H1 (cell line): ENCODE measurements at regions not wholly inside any gene's neighbourhood (a gene's known extent, or its start where the extent isn't known, plus 50 kb on each side); places are given as distances from the start of the nearest gene placed in this dataset.

ENCODE experiments used
- CTCF ChIA-PET: fragments of 300-600 bp; sonication (Branson Sonifier 250); formaldehyde crosslinking; loops from one replicate; lab custom pipeline; 2021; ENCODE audit not compliant: partially characterized antibody; lab: Charles Lee
- POLR2A ChIA-PET: fragments of 300-600 bp; sonication (Branson Sonifier 250); formaldehyde crosslinking; loops from one replicate; lab custom pipeline; 2021; ENCODE audit warnings: inconsistent platforms; ENCODE audit not compliant: partially characterized antibody; lab: Charles Lee
- DNase-seq, 2 experiments: peaks; one replicate each; pipeline versions ENCODE4 v3.0.0 to v3.0.0-alpha.2; 2010 to 2022; ENCODE audit warnings: low spot score in 2 of 2, low read depth in 1 of 2, mixed read lengths in 1 of 2
- FAIRE-seq: peaks from 2 replicates; lab custom pipeline; 2011; peaks lifted over from hg19 to GRCh38; lab: Jason Lieb, UNC
- H2AFZ ChIP-seq: 2 replicates; pipeline ENCODE4 v1.8.1; 2012; ENCODE audit warnings: low read length, inconsistent platforms
- H2AK5ac ChIP-seq: 2 replicates; pipeline ENCODE4 v1.6.1; 2013; ENCODE audit warnings: low read depth, low read length
- H2BK120ac ChIP-seq: replicated peaks from 2 replicates; pipeline ENCODE3; 2013; ENCODE audit warnings: low read depth, low read length, inconsistent platforms
- H2BK12ac ChIP-seq: 2 replicates; pipeline ENCODE4 v1.6.1; 2013; ENCODE audit warnings: low read depth, low read length
- H2BK15ac ChIP-seq: 2 replicates; pipeline ENCODE4 v1.6.1; 2013; ENCODE audit warnings: low read length
- H2BK20ac ChIP-seq: 2 replicates; pipeline ENCODE4 v1.6.1; 2013; ENCODE audit warnings: low read length
- H2BK5ac ChIP-seq: 2 replicates; pipeline ENCODE4 v1.6.1; 2013; ENCODE audit warnings: low read depth, low read length
- H3K14ac ChIP-seq: 2 replicates; pipeline ENCODE4 v1.6.1; 2013; ENCODE audit warnings: inconsistent platforms; ENCODE audit not compliant: insufficient read length
- H3K18ac ChIP-seq: 2 replicates; pipeline ENCODE4 v1.6.1; 2013; ENCODE audit warnings: low read length; ENCODE audit errors: extremely low read depth
- H3K23ac ChIP-seq: 2 replicates; pipeline ENCODE4 v1.6.1; 2013; ENCODE audit warnings: inconsistent platforms; ENCODE audit not compliant: insufficient read length
- H3K23me2 ChIP-seq: 2 replicates; pipeline ENCODE4 v1.6.1; 2013; ENCODE audit warnings: low read depth, low read length
- H3K27ac ChIP-seq: 2 replicates; pipeline ENCODE4 v1.6.1; 2011; ENCODE audit warnings: low read depth, low read length, inconsistent platforms
- H3K27me3 ChIP-seq, 4 experiments: replicated peaks in 1 of 4; 1 replicate in 1 of 4; 2 replicates in 3 of 4; pipeline versions ENCODE4 v1.6.1 to v1.8.1; 2011 to 2013; ENCODE audit warnings: low read length in 3 of 4, mild to moderate bottlenecking in 3 of 4, inconsistent platforms in 2 of 4, mixed read lengths in 2 of 4, moderate library complexity in 1 of 4; ENCODE audit not compliant: control insufficient read depth in 3 of 4, insufficient read depth in 3 of 4; ENCODE audit errors: extremely low read depth in 1 of 4
- H3K36me3 ChIP-seq, 4 experiments: 2 replicates each; pipeline versions ENCODE4 v1.6.1 to v1.8.1; 2011 to 2013; ENCODE audit warnings: mild to moderate bottlenecking in 4 of 4, low read length in 3 of 4, moderate library complexity in 2 of 4, control low read depth in 1 of 4, inconsistent platforms in 1 of 4; ENCODE audit not compliant: insufficient read depth in 4 of 4, control insufficient read depth in 2 of 4
- H3K4ac ChIP-seq: replicated peaks from 2 replicates; pipeline ENCODE3; 2013; ENCODE audit warnings: low read length, low read depth, mixed read lengths, inconsistent platforms; ENCODE audit not compliant: insufficient read length
- H3K4me1 ChIP-seq, 4 experiments: replicated peaks in 1 of 4; 1 replicate in 1 of 4; 2 replicates in 3 of 4; pipeline versions ENCODE4 v1.6.1 to v1.8.1; 2011 to 2013; ENCODE audit warnings: low read length in 3 of 4, inconsistent platforms in 2 of 4, mixed read lengths in 1 of 4; ENCODE audit not compliant: insufficient read depth in 4 of 4, control insufficient read depth in 3 of 4
- H3K4me2 ChIP-seq, 2 experiments: 2 replicates each; pipeline versions ENCODE4 v1.6.1 to v1.8.1; 2011 to 2013; ENCODE audit warnings: low read depth in 2 of 2, low read length in 2 of 2, control low read depth in 1 of 2, inconsistent platforms in 1 of 2, mild to moderate bottlenecking in 1 of 2; ENCODE audit not compliant: insufficient read depth in 1 of 2
- H3K4me3 ChIP-seq, 4 experiments: fragments of 200-600, 300-600 bp in 1 of 4; sonication (generic), shearing (Covaris generic), sonication (Bioruptor Twin) in 1 of 4; 2 replicates each; pipeline versions ENCODE4 v1.5.1 to v1.8.1; 2011 to 2016; ENCODE audit warnings: low read length in 4 of 4, low read depth in 3 of 4, control low read depth in 2 of 4, inconsistent platforms in 2 of 4, mild to moderate bottlenecking in 2 of 4, mixed read lengths in 1 of 4, moderate library complexity in 1 of 4; ENCODE audit not compliant: insufficient read depth in 2 of 4; ENCODE audit errors: extremely low read depth in 1 of 4
- H3K56ac ChIP-seq: replicated peaks from 2 replicates; pipeline ENCODE3; 2013; ENCODE audit warnings: low read depth, mild to moderate bottlenecking, mixed read lengths, low read length, inconsistent platforms; ENCODE audit not compliant: insufficient read length
- H3K79me1 ChIP-seq: 2 replicates; pipeline ENCODE4 v1.6.1; 2013; ENCODE audit warnings: low read depth, low read length, control low read depth
- H3K79me2 ChIP-seq, 2 experiments: 2 replicates each; pipeline versions ENCODE4 v1.6.1 to v1.8.1; 2012 to 2013; ENCODE audit warnings: low read length in 2 of 2, mild to moderate bottlenecking in 2 of 2, inconsistent platforms in 1 of 2; ENCODE audit not compliant: insufficient read depth in 2 of 2, control insufficient read depth in 1 of 2
- H3K9ac ChIP-seq, 4 experiments: replicated peaks in 1 of 4; 1 replicate in 1 of 4; 2 replicates in 3 of 4; pipeline versions ENCODE4 v1.6.1 to v1.8.1; 2011 to 2013; ENCODE audit warnings: low read depth in 3 of 4, low read length in 3 of 4, control low read depth in 2 of 4, mild to moderate bottlenecking in 2 of 4, moderate library complexity in 2 of 4, inconsistent platforms in 1 of 4; ENCODE audit errors: extremely low read depth in 1 of 4
- H3K9me3 ChIP-seq, 2 experiments: 2 replicates each; pipeline versions ENCODE4 v1.6.1 to v1.8.1; 2012 to 2013; ENCODE audit warnings: mild to moderate bottlenecking in 2 of 2, moderate library complexity in 2 of 2, control low read depth in 1 of 2, inconsistent platforms in 1 of 2, low read depth in 1 of 2, low read length in 1 of 2, mixed read lengths in 1 of 2; ENCODE audit not compliant: insufficient read depth in 2 of 2
- H4K20me1 ChIP-seq, 2 experiments: replicated peaks in 1 of 2; 2 replicates each; pipeline versions ENCODE3 to v1.8.1; 2011 to 2013; ENCODE audit warnings: inconsistent platforms in 2 of 2, low read length in 2 of 2, mild to moderate bottlenecking in 1 of 2; ENCODE audit not compliant: insufficient read depth in 2 of 2, control insufficient read depth in 1 of 2
- H4K5ac ChIP-seq: 2 replicates; pipeline ENCODE4 v1.6.1; 2013; ENCODE audit warnings: low read length, low read depth, mixed read lengths, inconsistent platforms; ENCODE audit not compliant: insufficient read length
- H4K8ac ChIP-seq: 2 replicates; pipeline ENCODE4 v1.8.0; 2013; ENCODE audit warnings: mild to moderate bottlenecking, moderate library complexity, low read length, inconsistent platforms; ENCODE audit not compliant: insufficient read depth; ENCODE audit errors: extremely low read depth
- H4K91ac ChIP-seq: replicated peaks from 2 replicates; pipeline ENCODE3; 2013; ENCODE audit warnings: low read length, mixed read lengths, inconsistent platforms; ENCODE audit not compliant: insufficient read length
- RBBP5 ChIP-seq: IDR thresholded peaks from 2 replicates; pipeline ENCODE4 v1.7.1; 2012; ENCODE audit warnings: low read depth, mild to moderate bottlenecking, inconsistent platforms, low read length, moderate library complexity, borderline replicate concordance
- WGBS, 2 experiments: shearing (Covaris generic) in 1 of 2; methylation state at CpG; one replicate each; pipeline versions ENCODE4 v1.1.6 to v1.1.7; 2013 to 2015; ENCODE audit warnings: low lambda C conversion rate in 2 of 2, mixed read lengths in 2 of 2, inconsistent platforms in 1 of 2, low coverage in 1 of 2, missing lambda C conversion rate in 1 of 2; ENCODE audit not compliant: insufficient replicate concordance in 2 of 2, insufficient coverage in 1 of 2, insufficient read length in 1 of 2; ENCODE audit errors: extremely low coverage in 1 of 2, missing lambda C conversion rate in 1 of 2; 5-methylcytosine and 5-hydroxymethylcytosine counted together

DNA sequence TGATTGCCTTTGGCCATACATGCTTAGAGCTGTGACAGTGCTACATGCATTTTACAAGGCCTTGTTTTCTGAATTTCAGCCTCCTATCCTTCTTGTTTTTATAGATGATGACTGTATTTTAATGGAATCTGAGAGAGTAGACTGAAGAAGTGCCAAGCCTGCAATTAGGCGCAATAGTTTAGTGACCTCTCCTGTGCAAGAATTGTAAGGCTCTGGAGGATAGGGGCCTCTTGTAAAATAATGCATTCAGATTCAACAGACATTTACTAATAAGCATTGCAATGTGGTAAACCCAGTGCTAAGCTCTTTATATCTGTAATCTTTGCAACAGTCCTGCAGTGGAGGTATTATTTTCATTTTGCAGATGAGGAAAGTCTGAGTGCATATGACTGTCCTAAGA is 105.5 kb downstream of the TDRD15 start:
- WGBS, 2 experiments = 90% methylated on average over 1 of the region's 1 CpG; no CpG with 5 or more reads in 1 of the 2 experiments

More for the DNA sequence above, 105.5 kb downstream of the TDRD15 start:
- Histone ChIP-seq H3K23ac (no peak overlapping the region), H3K9ac (no peak overlapping the region; a peak in 1 of 7 replicates), H2BK15ac (no peak overlapping the region), H2AK5ac (no peak overlapping the region), H4K91ac (no peak overlapping the region), H3K79me2 (no peaks in the 10 kb centered on the region), H2BK12ac (no peak overlapping the region), H3K9me3 (no peaks in the 10 kb centered on the region), H2BK20ac (no peak overlapping the region), H3K14ac (no peak overlapping the region), H3K79me1 (no peaks in the 10 kb centered on the region), H4K8ac (no peak overlapping the region), H2AFZ (no peak overlapping the region), H2BK5ac (no peak overlapping the region), H3K36me3 (no peaks in the 10 kb centered on the region), H3K4ac (no peak overlapping the region), H4K5ac (no peak overlapping the region), H3K27ac (no peak overlapping the region), H3K18ac (no peak overlapping the region), H3K56ac (no peak overlapping the region), H3K27me3 (no peaks in the 10 kb centered on the region), H3K4me1 (no peaks in the 10 kb centered on the region; a peak in 1 of 7 replicates), H2BK120ac (no peak overlapping the region), H4K20me1 (no peaks in the 10 kb centered on the region), H3K23me2 (no peaks in the 10 kb centered on the region), H3K4me2 (no peak overlapping the region), H3K4me3 (no peak overlapping the region)
- ChIA-PET POLR2A (no interaction called here), CTCF (interaction anchor here (0.7 to 1.6 kb wide), 5 partner anchors 25 to 742 kb away, joined by 3 read pairs; no protein-coding TSS in a partner anchor)
- DNase-seq (no peak), FAIRE-seq (no peak)
- TF ChIP-seq RBBP5 = no peak
